ENCODE measurements at regions not wholly inside any gene's neighbourhood (a gene's known extent, or its start where the extent isn't known, plus 50 kb on each side); places are given as distances from the start of the nearest gene placed in this dataset.

GRCh38 chr10:106311590-106311989, 852.9 kb downstream of the SORCS1 start:
- CTCF ChIA-PET: no interaction called here
- ATAC-seq: no peak

GRCh38 chr10:106310596-106310995, 853.9 kb downstream of the SORCS1 start:
- Mint-ChIP-seq H3K9me3 (ENCODE audit: low read depth) (peaks cover 3% of the 10 kb centered on the region), H3K4me1 (no peaks in the 10 kb centered on the region), H3K27ac (no peak overlapping the region), H3K27me3 (no peaks in the 10 kb centered on the region), H3K4me3 (no peak overlapping the region), H3K36me3 (ENCODE audit: low read depth) (no peaks in the 10 kb centered on the region)
- ATAC-seq: no peak
- CTCF ChIA-PET: no interaction called here
- POLR2A ChIA-PET: no interaction called here
- intact Hi-C loops (cut with DNase I, micrococcal nuclease): no loop called here
- DNase-seq: no peak

More at GRCh38 chr10:106311590-106311989, 852.9 kb downstream of the SORCS1 start:
- no peak for DNase-seq
- H3K9me3 Mint-ChIP-seq (ENCODE audit: low read depth): peaks cover 3% of the 10 kb centered on the region
- no peak overlapping the region for H3K4me3 Mint-ChIP-seq
- H3K36me3 Mint-ChIP-seq (ENCODE audit: low read depth): no peaks in the 10 kb centered on the region
- POLR2A ChIA-PET: no interaction called here
- H3K4me1 Mint-ChIP-seq: no peaks in the 10 kb centered on the region
- no peaks in the 10 kb centered on the region for H3K27me3 Mint-ChIP-seq
- intact Hi-C loops (cut with DNase I, micrococcal nuclease): no loop called here
- H3K27ac Mint-ChIP-seq: no peak overlapping the region

- ChIA-PET POLR2A (no interaction called here), CTCF (no interaction called here)
- H3K9me3 Mint-ChIP-seq (ENCODE audit: low read depth): peaks cover 3% of the 10 kb centered on the region
- no peak overlapping the region for H3K27ac Mint-ChIP-seq
- ATAC-seq (no peak), DNase-seq (no peak)
- H3K4me3 Mint-ChIP-seq: no peak overlapping the region
- no peaks in the 10 kb centered on the region for H3K4me1 Mint-ChIP-seq
- no peaks in the 10 kb centered on the region for H3K36me3 Mint-ChIP-seq (ENCODE audit: low read depth)
- no peaks in the 10 kb centered on the region for H3K27me3 Mint-ChIP-seq
- intact Hi-C loops (cut with DNase I, micrococcal nuclease): no loop called here
Measured at GRCh38 chr10:106309376-106309775, 855.1 kb downstream of the SORCS1 start.

- no peak overlapping the region for H3K4me3 Mint-ChIP-seq
- ATAC-seq: no peak
- H3K4me1 Mint-ChIP-seq: no peaks in the 10 kb centered on the region
- no peak for DNase-seq
- H3K27me3 Mint-ChIP-seq: no peaks in the 10 kb centered on the region
- H3K27ac Mint-ChIP-seq: no peak overlapping the region
- ChIA-PET POLR2A (no interaction called here), CTCF (no interaction called here)
- H3K9me3 Mint-ChIP-seq (ENCODE audit: low read depth): peaks cover 3% of the 10 kb centered on the region
- intact Hi-C loops (cut with DNase I, micrococcal nuclease): no loop called here
- no peaks in the 10 kb centered on the region for H3K36me3 Mint-ChIP-seq (ENCODE audit: low read depth)
Measured at GRCh38 chr10:106308284-106308683, 856.2 kb downstream of the SORCS1 start.

GRCh38 chr10:106304056-106304455, 860.5 kb downstream of the SORCS1 start:
- Mint-ChIP-seq H3K4me1 (no peaks in the 10 kb centered on the region), H3K9me3 (ENCODE audit: low read depth) (peaks cover 3% of the 10 kb centered on the region), H3K4me3 (no peak overlapping the region), H3K36me3 (ENCODE audit: low read depth) (no peaks in the 10 kb centered on the region), H3K27ac (no peak overlapping the region), H3K27me3 (no peaks in the 10 kb centered on the region)
- intact Hi-C loops (cut with DNase I, micrococcal nuclease): no loop called here
- DNase-seq (no peak), ATAC-seq (no peak)
- ChIA-PET CTCF (no interaction called here), POLR2A (no interaction called here)

GRCh38 chr10:106302961-106303360, 861.5 kb downstream of the SORCS1 start:
- DNase-seq (no peak), ATAC-seq (no peak)
- H3K27ac Mint-ChIP-seq: no peak overlapping the region
- no peaks in the 10 kb centered on the region for H3K36me3 Mint-ChIP-seq (ENCODE audit: low read depth)
- intact Hi-C loops (cut with DNase I, micrococcal nuclease): no loop called here
- CTCF ChIA-PET: interaction anchor here (0.8 kb wide), 1 partner anchor 10 kb away, joined by 3 read pairs; no protein-coding TSS in a partner anchor
- POLR2A ChIA-PET: no interaction called here
- H3K9me3 Mint-ChIP-seq (ENCODE audit: low read depth): no peaks in the 10 kb centered on the region
- H3K4me3 Mint-ChIP-seq: no peak overlapping the region
- H3K4me1 Mint-ChIP-seq: no peaks in the 10 kb centered on the region
- no peaks in the 10 kb centered on the region for H3K27me3 Mint-ChIP-seq

- H3K36me3 Mint-ChIP-seq (ENCODE audit: low read depth): no peaks in the 10 kb centered on the region
- no peaks in the 10 kb centered on the region for H3K4me1 Mint-ChIP-seq
- intact Hi-C loops (cut with DNase I, micrococcal nuclease): no loop called here
- no peak overlapping the region for H3K4me3 Mint-ChIP-seq
- DNase-seq (no peak), ATAC-seq (no peak)
- no peaks in the 10 kb centered on the region for H3K9me3 Mint-ChIP-seq (ENCODE audit: low read depth)
- H3K27ac Mint-ChIP-seq: no peak overlapping the region
- ChIA-PET POLR2A (no interaction called here), CTCF (no interaction called here)
- no peaks in the 10 kb centered on the region for H3K27me3 Mint-ChIP-seq
Measured at GRCh38 chr10:106301146-106301545, 863.4 kb downstream of the SORCS1 start.

GRCh38 chr10:106296750-106297392, 867.6 kb downstream of the SORCS1 start:
- no peaks in the 10 kb centered on the region for H3K27me3 Mint-ChIP-seq
- ChIA-PET POLR2A (no interaction called here), CTCF (no interaction called here)
- no peak overlapping the region for H3K4me3 Mint-ChIP-seq
- ATAC-seq (no peak), DNase-seq (no peak)
- H3K4me1 Mint-ChIP-seq: no peaks in the 10 kb centered on the region
- intact Hi-C loops (cut with DNase I, micrococcal nuclease): no loop called here
- no peak overlapping the region for H3K27ac Mint-ChIP-seq
- no peaks in the 10 kb centered on the region for H3K9me3 Mint-ChIP-seq (ENCODE audit: low read depth)
- H3K36me3 Mint-ChIP-seq (ENCODE audit: low read depth): no peaks in the 10 kb centered on the region

GRCh38 chr10:106284802-106285587, 879.5 kb downstream of the SORCS1 start:
- ATAC-seq: no peak
- Mint-ChIP-seq H3K27me3 (no peaks in the 10 kb centered on the region), H3K4me1 (no peaks in the 10 kb centered on the region), H3K27ac (no peak overlapping the region), H3K4me3 (no peak overlapping the region), H3K36me3 (ENCODE audit: low read depth) (no peaks in the 10 kb centered on the region), H3K9me3 (ENCODE audit: low read depth) (peaks cover 22% of the 10 kb centered on the region)
- CTCF ChIA-PET: interaction anchor here (0.7 kb wide), 1 partner anchor 226 kb away, joined by 3 read pairs; no protein-coding TSS in a partner anchor
- no peak for DNase-seq
- POLR2A ChIA-PET: no interaction called here
- intact Hi-C loops (cut with DNase I, micrococcal nuclease): no loop called here

GRCh38 chr10:106280896-106281460, 883.5 kb downstream of the SORCS1 start:
- intact Hi-C loops (cut with DNase I, micrococcal nuclease): no loop called here
- POLR2A ChIA-PET: no interaction called here
- H3K4me1 Mint-ChIP-seq: no peaks in the 10 kb centered on the region
- DNase-seq (no peak), ATAC-seq (no peak)
- CTCF ChIA-PET: no interaction called here
- no peak overlapping the region for H3K27ac Mint-ChIP-seq
- no peaks in the 10 kb centered on the region for H3K36me3 Mint-ChIP-seq (ENCODE audit: low read depth)
- H3K27me3 Mint-ChIP-seq: no peaks in the 10 kb centered on the region
- no peak overlapping the region for H3K4me3 Mint-ChIP-seq
- H3K9me3 Mint-ChIP-seq (ENCODE audit: low read depth): peaks cover 18% of the 10 kb centered on the region

- no peak for DNase-seq
- ATAC-seq: no peak
- Mint-ChIP-seq H3K27ac (no peak overlapping the region), H3K27me3 (no peaks in the 10 kb centered on the region), H3K4me3 (no peak overlapping the region), H3K36me3 (ENCODE audit: low read depth) (no peaks in the 10 kb centered on the region), H3K9me3 (ENCODE audit: low read depth) (peaks cover 9% of the 10 kb centered on the region), H3K4me1 (no peaks in the 10 kb centered on the region)
- intact Hi-C loops (cut with DNase I, micrococcal nuclease): no loop called here
- POLR2A ChIA-PET: no interaction called here
- CTCF ChIA-PET: no interaction called here
Measured at GRCh38 chr10:106278383-106278782, 886.1 kb downstream of the SORCS1 start.

GRCh38 chr10:106271237-106271636, 893.3 kb downstream of the SORCS1 start:
- POLR2A ChIA-PET: no interaction called here
- no peaks in the 10 kb centered on the region for H3K4me1 Mint-ChIP-seq
- intact Hi-C loops (cut with DNase I, micrococcal nuclease): no loop called here
- no peaks in the 10 kb centered on the region for H3K27me3 Mint-ChIP-seq
- H3K36me3 Mint-ChIP-seq (ENCODE audit: low read depth): no peaks in the 10 kb centered on the region
- no peak for DNase-seq
- H3K27ac Mint-ChIP-seq: no peak overlapping the region
- CTCF ChIA-PET: no interaction called here
- peaks cover 2% of the 10 kb centered on the region for H3K9me3 Mint-ChIP-seq (ENCODE audit: low read depth)
- no peak overlapping the region for H3K4me3 Mint-ChIP-seq
- ATAC-seq: no peak

Measured in activated CD4-positive, alpha-beta T cell treated with anti-CD3 and anti-CD28 coated beads for 36 hours (primary cell).